GM18519 (cell line): ENCODE measurements at regions not wholly inside any gene's neighbourhood (a gene's known extent, or its start where the extent isn't known, plus 50 kb on each side); places are given as distances from the start of the nearest gene placed in this dataset.

ENCODE experiments used
- ATAC-seq: cut with Tn5 transposase; IDR thresholded peaks from one replicate; pipeline ENCODE4 v1.9.1; 2021; ENCODE audit warnings: mild to moderate bottlenecking, moderate library complexity; ENCODE audit not compliant: unreplicated experiment, low FRiP score

- no peak for ATAC-seq
These were observed 98.3 kb upstream of the ZC3H12C start for GRCh38 chr11:109994907-109995306.

- ATAC-seq = no peak
These were observed 97.1 kb upstream of the ZC3H12C start for GRCh38 chr11:109996060-109996459.

- ATAC-seq = no peak
These were observed 94.3 kb upstream of the ZC3H12C start for GRCh38 chr11:109998921-109999320.

GRCh38 chr11:110000031-110000502 lies 93.1 kb upstream of the ZC3H12C start:
- ATAC-seq = peak; percentile 97

GRCh38 chr11:110000850-110001249 lies 92.3 kb upstream of the ZC3H12C start:
- ATAC-seq = no peak

GRCh38 chr11:110003426-110003825 lies 89.8 kb upstream of the ZC3H12C start:
- ATAC-seq = no peak

GRCh38 chr11:110011595-110011994 lies 81.6 kb upstream of the ZC3H12C start:
- ATAC-seq = no peak

GRCh38 chr11:110015695-110016094 lies 77.5 kb upstream of the ZC3H12C start:
- no peak for ATAC-seq

GRCh38 chr11:110019675-110020074 lies 73.5 kb upstream of the ZC3H12C start:
- no peak for ATAC-seq

GRCh38 chr11:110022548-110022947 lies 70.6 kb upstream of the ZC3H12C start:
- no peak for ATAC-seq

- ATAC-seq = no peak
These were observed 69.5 kb upstream of the ZC3H12C start for GRCh38 chr11:110023711-110024110.

- ATAC-seq = peak; percentile 87
These were observed 66.2 kb upstream of the ZC3H12C start for GRCh38 chr11:110026858-110027626.

GRCh38 chr11:110027627-110028371 lies 65.4 kb upstream of the ZC3H12C start:
- peak; percentile 39 for ATAC-seq

GRCh38 chr11:110028921-110029320 lies 64.3 kb upstream of the ZC3H12C start:
- ATAC-seq = no peak

- no peak for ATAC-seq
These were observed 63.5 kb upstream of the ZC3H12C start for GRCh38 chr11:110029714-110030113.

- no peak for ATAC-seq
These were observed 62.0 kb upstream of the ZC3H12C start for GRCh38 chr11:110031171-110031570.

- ATAC-seq = no peak
These were observed 60.9 kb upstream of the ZC3H12C start for GRCh38 chr11:110032259-110032658.

- ATAC-seq = no peak
These were observed 60.1 kb upstream of the ZC3H12C start for GRCh38 chr11:110032957-110033570.

- no peak for ATAC-seq
These were observed 58.4 kb upstream of the ZC3H12C start for GRCh38 chr11:110034806-110035205.

- ATAC-seq = no peak
These were observed 57.8 kb upstream of the ZC3H12C start for GRCh38 chr11:110035357-110035756.

GRCh38 chr11:110038201-110038600 lies 55.0 kb upstream of the ZC3H12C start:
- no peak for ATAC-seq
